ENCODE measurements at regions not wholly inside any gene's neighbourhood (a gene's known extent, or its start where the extent isn't known, plus 50 kb on each side); places are given as distances from the start of the nearest gene placed in this dataset.
"Not testable (repeated sequence)": the region's sequence is repeated elsewhere in the genome, so short reads cannot be mapped to it uniquely, and the experiment has no call there.

DNA sequence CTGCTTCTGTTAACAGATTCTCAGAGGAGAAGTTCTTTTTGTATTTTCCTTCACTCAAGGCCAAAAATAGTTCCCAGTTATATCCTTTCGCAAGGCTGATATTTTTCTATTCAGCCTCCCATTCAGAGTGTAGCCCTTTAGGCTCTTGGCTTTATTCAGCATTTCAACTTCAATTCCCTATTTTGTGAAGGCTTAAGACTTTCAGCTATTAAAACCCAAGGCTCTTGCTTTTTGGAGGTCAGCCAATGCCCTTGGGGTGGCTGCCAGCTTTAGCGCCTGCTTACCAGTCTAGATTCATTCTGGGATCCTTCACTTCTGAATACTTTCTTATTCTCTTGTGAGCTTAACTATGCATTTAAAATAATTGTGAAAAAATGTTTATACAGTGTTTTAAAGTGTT, 57.3 kb upstream of the ADGRA3 start:
- DNase-seq = peak; percentile 35

DNA sequence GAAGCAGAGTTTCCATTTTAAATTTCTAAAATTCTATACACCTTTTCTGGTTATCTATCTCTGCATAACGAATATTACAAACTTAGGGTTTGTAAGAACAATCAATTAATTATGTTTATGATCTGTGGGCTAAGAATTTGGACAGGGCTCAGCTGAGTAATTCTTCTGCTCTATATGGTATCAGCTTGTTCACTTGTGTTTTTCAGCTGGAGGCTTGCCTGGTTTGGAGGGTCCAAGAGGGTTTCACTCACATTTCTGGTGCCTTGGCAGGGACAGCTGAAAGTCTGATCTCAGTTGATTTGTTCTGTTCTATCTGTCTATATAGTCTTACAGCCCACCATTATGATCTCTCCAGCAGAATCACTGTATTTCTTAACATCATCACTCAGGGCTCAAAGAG, 57.8 kb upstream of the ADGRA3 start:
- peak; percentile 1 for DNase-seq

DNA sequence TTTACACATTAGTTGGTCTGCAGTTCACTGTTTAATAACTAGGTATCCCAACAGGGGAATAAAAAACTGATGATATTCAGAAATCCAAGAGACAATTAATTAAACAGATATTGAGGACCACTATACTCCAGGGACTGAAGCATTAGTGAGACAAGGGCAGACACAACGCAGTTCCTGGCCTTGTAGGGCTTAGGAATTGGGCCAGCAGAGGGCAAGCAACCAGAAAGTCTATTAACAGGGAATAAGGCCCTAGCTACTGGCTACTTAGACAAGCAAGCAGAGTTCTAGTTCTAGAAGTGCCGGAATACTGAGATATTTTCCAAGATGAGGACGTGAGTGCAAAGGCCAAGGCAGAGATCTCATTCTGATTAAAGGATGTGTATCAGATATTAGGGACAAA, 58.6 kb upstream of the ADGRA3 start:
- DNase-seq = no peak

DNA sequence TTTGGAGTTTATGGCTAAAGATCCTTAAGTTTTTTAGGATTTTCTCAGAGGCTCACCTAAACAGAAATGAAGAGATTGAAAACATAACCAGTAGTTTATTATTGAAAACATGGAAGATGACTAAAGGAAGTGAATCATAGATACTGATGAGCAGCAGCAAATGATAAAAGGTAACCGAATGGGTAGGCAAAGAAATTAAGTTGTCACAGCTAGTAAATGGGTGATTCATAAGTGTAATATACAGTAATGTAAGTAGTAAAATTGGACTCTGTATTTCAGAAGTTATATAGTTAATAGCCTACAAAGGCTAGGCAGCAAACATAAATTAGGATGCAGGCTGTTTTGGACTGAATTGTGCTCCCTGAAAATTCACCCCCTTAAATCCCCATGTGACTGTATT, 59.0 kb upstream of the ADGRA3 start:
- DNase-seq = no peak

DNA sequence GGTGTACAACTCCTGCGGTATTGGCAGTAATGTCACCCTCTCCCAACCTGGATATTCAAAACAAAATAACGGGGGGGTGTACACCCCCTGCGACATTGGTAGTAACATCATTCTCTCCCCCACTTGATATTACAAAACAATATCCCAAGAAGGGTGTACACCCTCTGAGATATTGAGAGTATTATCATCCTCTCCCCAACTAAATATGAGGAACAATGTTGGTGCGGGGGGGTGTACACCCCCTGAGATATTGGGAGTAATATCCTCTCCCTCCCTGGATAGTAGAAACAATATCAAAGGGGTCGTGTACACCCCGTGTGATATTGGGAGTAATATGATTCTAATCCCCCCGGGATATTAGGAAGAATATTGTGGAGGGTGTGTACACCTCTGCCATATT, 71.4 kb upstream of the ADGRA3 start:
- DNase-seq = no peak

DNA sequence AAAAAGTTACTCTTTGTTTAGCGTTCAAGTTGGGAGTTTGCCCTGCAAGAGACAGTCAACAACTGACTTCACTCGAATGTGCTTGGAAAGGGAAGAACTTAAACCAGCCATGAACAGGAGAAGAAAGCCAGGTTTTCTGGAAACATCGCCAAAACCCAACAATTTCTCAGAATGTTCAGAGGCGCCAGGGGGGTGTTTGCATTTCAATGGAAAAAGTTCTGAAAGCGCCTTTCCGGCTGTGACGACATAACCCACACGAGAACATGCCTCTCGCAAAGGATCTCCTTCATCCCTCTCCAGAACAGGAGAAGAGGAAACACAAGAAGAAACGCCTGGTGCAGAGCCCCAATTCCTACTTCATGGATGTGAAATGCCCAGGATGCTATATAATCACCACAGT, 78.1 kb upstream of the ADGRA3 start:
- DNase-seq = no peak

DNA sequence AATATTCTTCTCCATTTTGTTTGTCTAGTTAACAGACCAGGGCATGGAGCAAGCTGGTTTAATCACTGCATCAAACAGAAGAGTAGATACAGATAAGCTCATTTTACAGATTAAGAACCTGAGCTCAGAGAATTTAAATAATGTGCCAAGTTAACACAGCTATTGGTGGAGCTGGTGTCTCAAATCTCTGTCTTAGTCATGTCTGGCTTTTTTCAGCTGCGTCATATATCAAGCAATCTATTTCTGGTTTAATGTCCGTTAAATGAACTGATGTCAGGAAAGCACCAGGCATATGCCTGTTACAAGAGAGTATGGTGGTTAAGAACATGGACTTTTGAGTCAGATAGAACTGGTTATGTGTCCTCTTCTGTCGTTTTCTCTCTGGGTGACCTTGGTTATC, 79.8 kb upstream of the ADGRA3 start:
- DNase-seq = no peak

DNA sequence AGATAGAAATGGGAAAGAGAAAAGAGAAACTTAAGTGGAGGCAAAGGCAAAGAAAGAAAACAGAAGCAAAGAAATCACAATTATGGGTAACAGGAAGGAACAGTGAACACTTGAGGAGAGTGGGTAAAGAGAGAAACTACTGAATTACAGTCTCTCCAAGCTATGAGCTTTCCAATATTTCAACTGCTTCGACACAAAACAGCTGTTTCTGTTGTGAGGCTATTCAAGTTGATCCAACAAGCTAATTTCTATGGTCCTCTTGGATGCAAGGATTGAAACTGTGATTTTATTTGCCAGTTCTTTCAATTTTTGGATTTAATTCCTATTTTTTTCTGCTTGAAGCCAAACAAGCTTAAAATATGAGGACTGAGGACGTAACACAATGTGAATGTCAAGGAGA, 80.5 kb upstream of the ADGRA3 start:
- DNase-seq = no peak

DNA sequence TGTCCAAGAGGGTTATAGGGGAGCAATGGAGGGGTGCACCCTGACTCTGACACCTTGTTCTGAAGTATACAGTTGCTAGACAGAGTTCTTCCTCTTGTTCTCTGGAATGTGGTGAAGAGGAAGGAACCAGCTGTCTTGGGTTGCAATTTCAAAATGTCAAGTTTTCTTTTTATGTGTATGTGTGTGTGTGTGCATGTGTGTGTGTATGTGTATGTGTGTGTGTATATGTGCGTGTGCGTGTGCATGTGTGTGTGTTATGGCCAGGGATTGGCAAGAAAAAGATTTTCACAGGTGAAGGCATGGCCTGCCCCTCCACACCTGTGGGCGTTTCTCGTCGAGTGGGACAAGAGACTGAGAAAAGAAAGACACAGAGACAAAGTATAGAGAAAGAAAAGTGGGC, 81.6 kb upstream of the ADGRA3 start:
- no peak for DNase-seq

DNA sequence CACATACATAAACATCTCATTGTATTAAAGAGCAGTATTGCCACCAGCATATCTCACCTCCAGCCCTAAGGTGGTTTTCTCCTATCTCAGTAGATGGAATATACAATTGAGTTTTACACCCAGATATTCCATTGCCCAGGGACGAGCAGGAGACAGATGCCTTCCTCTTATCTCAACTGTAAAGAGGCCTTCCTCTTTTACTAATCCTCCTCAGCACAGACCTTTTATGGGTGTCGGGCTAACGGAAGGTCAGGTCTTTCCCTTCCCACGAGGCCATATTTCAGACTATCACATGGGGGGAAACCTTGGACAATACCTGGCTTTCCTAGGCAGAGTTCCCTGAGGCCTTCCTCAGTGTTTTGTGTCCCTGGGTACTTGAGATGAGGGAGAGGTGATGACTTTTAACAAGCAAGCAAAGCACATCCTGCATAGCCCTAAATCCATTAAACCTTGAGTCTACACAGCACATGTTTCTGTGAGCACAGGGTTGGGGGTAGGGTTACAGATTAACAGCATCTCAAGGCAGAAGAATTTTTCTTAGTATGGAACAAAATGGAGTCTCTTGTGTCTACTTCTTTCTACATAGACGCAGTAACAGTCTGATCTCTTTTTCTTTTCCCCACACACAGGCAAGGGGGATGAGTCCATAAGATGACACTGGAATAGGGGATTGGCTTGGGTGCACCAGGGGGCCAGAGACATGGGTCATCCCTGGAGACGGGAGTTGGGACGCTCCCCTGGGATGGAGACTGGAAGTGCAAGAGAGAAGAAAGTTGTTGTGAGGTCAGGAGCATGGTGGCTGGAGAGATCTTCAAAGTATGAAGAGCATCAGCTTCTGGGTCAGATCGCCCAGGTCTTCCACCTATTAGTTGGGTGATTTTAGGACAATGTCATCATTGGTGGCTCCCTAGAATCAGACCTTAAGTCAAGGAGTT, 82.5 kb upstream of the ADGRA3 start:
- not testable (repeated sequence) for DNase-seq

DNA sequence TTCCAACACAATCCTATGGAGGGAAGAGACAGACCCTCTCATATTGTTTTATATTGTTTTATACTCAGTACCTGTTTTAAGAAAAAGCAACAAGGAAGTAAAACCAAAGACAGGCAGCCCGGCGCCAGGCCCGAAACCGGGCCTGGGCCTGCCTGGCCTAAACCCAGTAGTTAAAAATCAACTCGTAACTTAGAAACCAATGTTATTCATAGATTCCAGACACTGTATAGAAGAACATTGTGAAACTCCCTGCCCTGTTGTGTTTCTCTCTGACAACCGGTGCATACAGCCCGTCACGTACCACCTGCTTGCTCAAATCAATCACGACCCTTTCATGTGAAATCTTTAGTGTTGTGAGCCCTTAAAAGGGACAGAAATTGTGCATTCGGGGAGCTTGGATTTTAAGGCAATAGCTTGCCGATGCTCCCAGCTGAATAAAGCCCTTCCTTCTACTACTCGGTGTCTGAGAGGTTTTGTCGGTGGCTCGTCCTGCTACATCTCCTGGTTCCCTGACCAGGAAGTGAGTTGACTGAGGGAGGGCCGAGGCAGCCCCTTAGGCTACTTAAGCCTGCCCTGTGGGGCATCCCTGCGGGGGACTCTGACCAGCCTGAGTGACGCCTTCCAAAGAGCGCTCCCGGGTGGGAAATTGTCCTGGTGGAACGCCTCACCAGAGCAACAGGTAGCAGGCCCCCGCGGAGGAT, 83.5 kb upstream of the ADGRA3 start:
- DNase-seq = not testable (repeated sequence)

DNA sequence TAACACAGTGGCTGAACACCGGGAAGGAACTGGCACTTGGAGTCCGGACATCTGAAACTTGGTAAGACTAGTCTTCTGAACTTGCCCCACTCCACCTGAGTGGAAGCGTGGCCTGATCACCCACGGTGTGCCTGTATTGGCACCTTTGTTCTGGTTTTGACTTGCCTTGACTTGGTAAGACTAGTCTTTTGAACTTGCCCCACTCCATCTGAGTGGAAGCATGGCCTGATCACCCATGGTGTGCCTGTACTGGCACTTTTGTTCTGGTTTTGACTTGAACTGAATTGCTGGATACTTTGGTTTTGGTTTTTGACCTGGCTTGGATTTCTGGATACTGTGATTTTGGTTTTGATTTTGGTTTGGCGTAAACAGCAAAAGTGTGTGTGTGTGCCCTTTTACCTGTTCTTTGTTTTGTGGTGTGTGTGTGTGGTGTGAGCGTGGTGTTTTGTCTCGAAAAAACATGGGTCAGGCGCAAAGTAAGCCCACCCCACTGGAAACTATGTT, 84.1 kb upstream of the ADGRA3 start:
- not testable (repeated sequence) for DNase-seq

DNA sequence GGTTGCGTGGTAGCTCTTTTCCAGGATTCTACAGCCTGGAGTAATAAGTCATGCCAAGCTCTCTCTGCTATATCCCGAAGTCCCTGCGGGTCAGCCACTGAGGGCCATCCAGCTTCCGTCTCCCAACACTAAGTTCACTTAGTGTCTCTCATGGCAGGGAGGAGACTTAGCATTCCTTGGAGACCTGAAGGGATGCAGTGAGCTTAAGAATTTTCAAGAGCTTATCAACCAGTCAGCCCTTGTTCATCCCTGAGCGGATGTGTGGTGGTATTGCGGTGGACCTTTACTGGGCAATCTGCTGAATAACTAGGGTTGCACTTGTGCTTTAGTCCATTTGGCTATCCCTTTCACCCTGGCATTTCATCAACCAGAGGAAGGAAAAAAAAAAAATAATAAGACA, 85.8 kb upstream of the ADGRA3 start:
- DNase-seq = not testable (repeated sequence)

DNA sequence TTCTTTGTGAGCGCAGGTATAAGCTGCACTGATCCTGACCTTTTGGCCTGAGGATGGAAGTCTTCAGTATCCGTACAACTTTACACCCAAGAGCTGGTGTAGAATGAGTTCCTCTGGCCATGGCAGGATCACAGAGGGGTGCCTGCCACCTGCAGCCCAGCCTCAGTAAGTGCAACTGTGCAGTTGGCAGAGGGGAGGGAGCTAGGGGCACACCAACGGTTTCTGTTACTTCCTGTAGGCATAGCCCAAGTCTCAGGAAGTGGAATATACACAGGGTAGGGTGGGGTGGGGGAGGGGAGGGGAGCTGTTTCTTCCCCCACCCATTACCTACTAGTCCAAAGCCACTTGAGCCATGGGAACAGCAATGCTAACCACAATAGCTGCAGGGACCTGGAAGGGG, 85.4 kb upstream of the GBA3 start:
- peak; percentile 8 for DNase-seq

DNA sequence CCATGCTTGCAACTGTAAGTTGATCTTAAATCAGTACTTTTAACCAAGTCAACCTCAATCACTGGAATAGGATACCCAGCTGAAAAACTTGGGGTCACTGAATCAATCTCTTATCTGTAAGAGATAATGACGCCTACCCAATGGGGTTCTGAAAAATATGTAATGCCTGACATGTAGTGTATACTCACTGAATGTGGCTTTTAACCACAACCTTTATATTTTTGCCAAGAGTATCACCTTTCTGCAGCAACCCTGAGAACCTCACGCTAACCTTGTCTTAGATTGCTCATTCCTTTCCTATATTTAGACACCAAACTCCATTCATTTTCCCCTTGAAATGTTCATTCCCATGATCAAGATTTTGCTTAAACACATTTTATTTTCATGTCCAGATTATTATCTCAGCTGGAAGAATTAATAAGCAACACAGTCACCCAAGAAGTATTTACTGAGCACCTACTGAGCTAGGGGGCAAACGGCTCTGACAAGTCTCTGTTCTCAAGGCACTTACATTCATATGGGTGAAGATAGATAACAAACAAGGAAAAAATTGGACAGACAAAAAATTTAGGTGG, 82.7 kb upstream of the GBA3 start:
- not testable (repeated sequence) for DNase-seq

DNA sequence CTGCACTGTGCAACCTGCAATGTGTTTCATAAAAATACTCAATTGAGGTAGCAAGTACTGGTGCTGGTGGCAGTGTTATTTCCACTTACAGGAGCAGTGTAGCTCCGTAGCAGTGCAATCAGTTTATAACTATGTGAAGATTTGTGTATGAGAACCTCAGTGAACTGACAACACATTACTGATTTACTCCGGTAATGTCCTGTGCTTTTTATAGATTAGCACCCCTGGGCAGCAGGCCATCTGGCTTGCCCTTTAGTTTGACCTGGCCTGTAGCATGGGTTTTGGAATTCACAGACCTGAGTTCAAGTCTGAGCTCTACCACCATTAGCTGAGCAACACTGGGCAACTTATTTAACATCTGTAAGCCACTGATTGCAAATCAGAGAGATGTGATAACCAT, 78.6 kb upstream of the GBA3 start:
- no peak for DNase-seq

DNA sequence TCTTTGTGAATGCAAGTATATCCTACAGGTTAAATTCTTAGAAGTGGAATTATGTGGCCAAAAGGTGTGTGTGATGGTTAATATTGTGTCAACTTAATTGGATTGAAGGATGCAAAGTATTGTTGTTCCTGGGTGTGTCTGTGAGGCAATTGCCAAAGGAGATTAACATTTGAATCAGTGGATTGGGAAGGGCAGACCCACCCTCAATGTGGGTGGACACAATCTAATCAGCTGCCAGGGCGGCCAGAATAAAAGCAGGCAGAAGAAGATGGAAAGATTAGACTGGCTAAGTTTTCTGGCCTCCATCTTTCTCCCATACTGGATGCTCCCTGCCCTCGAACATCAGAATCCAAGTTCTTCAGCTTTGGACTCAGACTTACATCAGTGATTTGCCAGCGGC, 76.2 kb upstream of the GBA3 start:
- DNase-seq = no peak

DNA sequence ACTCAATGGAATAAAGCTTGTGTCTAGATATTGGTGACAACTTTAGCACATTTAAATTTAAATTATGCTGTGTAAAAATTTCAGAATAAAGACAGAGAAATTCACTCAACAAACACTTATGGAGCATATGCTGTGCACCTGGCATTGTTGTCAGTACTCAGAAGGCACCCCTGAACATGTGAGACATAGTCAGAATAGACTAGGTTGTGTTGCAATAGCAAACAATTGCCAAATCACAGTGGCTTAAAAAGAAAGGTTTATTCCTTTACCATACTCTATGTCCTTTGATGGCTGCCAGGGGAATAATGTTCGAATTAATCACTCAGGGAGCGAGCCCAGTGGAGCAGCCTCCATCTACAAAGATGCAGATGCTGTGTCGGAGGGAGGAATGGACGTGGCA, 72.6 kb upstream of the GBA3 start:
- DNase-seq = not testable (repeated sequence)

DNA sequence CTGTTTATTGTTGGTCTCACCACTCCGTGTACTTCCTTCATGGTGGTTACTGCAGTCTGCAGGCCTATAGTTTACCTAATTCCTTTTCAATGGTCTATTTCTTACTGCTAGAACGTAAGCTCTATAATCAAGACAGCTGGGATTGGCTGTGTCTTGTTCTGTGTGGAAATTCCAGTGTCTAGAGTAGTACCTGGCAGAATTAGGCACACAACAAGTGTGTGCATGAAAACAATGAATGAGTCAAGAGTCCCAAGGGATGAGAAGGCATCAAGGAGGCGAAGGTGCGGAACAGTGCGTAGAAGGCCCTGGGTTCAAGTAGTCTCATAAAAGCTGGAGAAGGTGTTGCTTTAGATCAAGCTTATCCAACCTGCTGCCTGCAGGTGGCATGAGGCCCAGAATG, 70.8 kb upstream of the GBA3 start:
- not testable (repeated sequence) for DNase-seq

DNA sequence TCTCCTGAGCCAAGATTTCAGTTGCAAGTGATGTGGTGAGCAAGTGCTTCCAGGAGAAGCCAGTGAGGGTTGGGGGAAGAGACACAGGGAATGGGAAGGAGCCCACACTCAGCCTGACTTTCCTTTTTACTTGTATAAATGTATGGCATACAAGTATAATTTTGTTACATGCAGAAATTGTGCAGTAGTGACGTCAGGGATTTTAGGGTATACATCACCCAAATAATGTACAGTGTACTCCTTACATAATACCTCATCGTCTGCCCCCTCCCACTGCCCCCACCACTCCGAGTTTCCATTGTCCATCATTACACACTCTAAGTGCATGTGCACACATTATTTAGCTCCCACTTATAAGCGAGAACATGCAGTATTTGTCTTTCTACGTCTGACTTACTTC, 68.7 kb upstream of the GBA3 start:
- DNase-seq = not testable (repeated sequence)

DNA sequence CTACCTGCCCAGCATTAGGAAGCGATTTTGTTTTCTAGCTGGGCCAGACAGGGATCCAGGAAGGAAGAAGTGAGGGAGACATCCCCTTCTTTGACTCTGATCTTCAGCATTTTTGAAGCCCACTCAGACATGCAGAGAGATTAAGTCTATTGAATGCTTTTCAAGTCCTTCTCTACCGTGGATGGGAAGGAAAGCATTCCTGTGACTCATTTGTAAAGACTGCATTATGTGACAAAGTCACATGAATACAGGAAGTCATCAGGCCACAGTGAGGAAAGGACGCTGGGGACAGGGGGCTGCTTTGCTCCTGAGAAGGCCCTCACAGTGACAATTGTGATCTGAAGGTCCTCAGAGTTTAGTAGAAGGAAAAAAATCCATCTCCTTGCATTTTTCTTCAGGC, 67.4 kb upstream of the GBA3 start:
- no peak for DNase-seq

DNA sequence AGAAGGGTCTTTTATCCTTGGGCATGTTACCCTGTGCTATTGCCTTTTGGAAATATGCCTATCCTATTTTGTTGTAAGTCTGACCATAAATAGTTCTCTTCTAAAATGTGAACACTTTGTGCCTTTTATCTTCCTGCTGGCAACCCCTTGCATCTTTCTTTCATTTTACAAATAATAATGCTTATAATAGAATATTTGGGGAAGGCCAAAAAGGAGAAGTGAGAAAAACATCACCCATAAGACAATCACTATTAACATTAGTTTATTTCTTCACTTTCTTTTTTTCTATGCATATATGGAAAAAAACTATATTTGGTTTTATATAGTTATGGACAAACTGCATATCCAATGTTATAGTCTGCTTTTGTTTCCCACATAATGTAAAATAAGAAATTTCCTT, 64.9 kb upstream of the GBA3 start:
- not testable (repeated sequence) for DNase-seq

DNA sequence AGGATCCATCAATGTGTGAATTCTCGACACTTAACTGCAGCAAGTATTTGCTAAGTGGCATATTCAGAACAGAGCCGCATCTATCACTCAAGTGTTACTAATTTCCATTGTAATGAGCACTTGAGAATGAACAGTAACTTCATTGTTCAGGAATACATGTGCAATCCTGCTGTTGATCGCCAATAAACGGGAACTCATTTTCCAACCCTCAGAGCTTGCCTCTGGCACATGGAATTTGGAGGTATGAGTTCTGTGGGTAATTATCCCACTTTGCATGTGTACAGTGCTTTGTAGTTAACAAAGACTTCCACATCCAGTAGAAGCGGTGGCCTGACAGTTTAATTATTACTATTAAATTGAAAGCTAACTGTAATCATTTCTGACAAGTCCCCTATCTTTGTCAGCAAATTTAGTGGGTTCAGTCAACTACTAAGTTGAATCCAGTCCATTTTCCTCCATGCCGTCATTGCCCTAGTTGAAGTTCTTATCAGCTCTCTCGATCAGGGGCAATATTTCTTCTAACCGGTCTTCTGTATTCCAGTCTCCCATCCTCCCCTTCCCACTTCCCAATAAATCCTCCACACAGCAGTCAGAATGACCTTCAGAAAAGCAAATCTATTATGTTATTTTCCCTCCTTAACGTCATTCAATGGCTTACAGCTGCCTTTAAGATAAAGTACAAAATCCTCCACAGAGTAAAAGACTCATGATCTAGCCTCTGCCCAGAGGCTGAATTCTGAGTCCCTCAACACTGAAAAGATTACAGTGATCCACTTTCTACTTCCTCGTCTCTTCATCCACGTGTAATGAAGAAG, 62.4 kb upstream of the GBA3 start:
- DNase-seq = not testable (repeated sequence)
